Cardiac fibroblast (primary cell): ENCODE measurements at regions not wholly inside any gene's neighbourhood (a gene's known extent, or its start where the extent isn't known, plus 50 kb on each side); places are given as distances from the start of the nearest gene placed in this dataset.
"Not testable (repeated sequence)": the region's sequence is repeated elsewhere in the genome, so short reads cannot be mapped to it uniquely, and the experiment has no call there.

Experiments
- DNase-seq, 2 donors: peaks; one replicate each; pipeline versions ENCODE4 v3.0.0 to v3.0.0-alpha.2; 2010; ENCODE audit warnings: low read depth in 2 of 2
- H3K4me3 ChIP-seq, 2 donors: replicated peaks in 1 of 2; 1 replicate in 1 of 2; 2 replicates in 1 of 2; pipeline ENCODE4 v1.5.1; 2011; ENCODE audit warnings: low read depth in 2 of 2, low read length in 2 of 2, mild to moderate bottlenecking in 2 of 2, moderate library complexity in 1 of 2
- TF ChIP-seq, protein P1 (sequence below): IDR thresholded peaks from one replicate; pipeline ENCODE4 v1.5.1; 2011; ENCODE audit warnings: low read depth, mild to moderate bottlenecking, low read length, inconsistent platforms

DNA sequence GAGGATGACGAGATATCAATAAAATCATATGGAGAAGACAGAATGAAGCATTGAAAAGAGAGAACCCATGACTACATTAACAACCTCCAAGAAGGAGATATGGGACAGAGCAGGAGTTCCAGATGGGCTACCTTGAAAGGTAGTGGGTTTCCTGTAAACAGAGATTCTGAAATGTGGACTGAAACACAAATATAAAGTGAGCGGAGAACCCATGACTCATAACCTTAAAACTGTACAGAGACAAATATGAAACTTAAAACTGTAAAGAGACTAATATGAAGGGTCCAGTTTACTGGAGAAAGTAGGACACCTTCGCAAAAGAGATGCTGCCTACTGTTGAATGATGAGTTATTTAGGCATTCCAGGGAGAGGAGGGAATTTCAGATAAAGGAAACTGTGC is 383.7 kb downstream of the CAAP1 start:
- H3K4me3 ChIP-seq: no peak overlapping the region
- TF ChIP-seq, protein P1, sequence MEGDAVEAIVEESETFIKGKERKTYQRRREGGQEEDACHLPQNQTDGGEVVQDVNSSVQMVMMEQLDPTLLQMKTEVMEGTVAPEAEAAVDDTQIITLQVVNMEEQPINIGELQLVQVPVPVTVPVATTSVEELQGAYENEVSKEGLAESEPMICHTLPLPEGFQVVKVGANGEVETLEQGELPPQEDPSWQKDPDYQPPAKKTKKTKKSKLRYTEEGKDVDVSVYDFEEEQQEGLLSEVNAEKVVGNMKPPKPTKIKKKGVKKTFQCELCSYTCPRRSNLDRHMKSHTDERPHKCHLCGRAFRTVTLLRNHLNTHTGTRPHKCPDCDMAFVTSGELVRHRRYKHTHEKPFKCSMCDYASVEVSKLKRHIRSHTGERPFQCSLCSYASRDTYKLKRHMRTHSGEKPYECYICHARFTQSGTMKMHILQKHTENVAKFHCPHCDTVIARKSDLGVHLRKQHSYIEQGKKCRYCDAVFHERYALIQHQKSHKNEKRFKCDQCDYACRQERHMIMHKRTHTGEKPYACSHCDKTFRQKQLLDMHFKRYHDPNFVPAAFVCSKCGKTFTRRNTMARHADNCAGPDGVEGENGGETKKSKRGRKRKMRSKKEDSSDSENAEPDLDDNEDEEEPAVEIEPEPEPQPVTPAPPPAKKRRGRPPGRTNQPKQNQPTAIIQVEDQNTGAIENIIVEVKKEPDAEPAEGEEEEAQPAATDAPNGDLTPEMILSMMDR: no peak
- no peak for DNase-seq

- TF ChIP-seq, protein P1: no peak
- no peak overlapping the region for H3K4me3 ChIP-seq
- DNase-seq: no peak
These were observed 388.5 kb downstream of the CAAP1 start for GRCh38 chr9:26504057-26504456.

- no peak overlapping the region for H3K4me3 ChIP-seq
- TF ChIP-seq, protein P1: no peak
These were observed 390.3 kb downstream of the CAAP1 start for GRCh38 chr9:26502311-26502710.

DNA sequence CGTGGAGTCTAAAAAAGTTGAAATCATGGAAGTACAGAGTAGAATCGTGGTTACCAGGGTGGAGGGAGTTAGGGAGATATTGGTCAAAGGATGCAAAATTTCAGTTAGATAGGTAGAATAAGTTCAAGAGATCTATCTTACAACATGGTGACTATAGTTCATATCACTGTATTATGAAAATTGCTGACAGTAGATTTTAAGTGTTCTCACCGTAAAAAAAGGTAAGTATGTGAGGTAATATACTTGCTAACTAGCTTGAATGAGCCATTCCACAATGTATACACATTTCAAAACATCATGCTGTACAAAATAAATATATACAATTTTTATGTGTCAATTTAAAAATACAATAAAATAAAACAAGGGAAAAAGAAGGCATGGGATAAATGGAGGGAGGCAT is 392.1 kb downstream of the CAAP1 start:
- no peak overlapping the region for H3K4me3 ChIP-seq
- TF ChIP-seq, protein P1: no peak
- no peak for DNase-seq

More at GRCh38 chr9:26502311-26502710, 390.3 kb downstream of the CAAP1 start:
- no peak for DNase-seq

- H3K4me3 ChIP-seq, DNase-seq: not testable (repeated sequence)
These were observed 399.7 kb downstream of the CAAP1 start for GRCh38 chr9:26492608-26493521.

DNA sequence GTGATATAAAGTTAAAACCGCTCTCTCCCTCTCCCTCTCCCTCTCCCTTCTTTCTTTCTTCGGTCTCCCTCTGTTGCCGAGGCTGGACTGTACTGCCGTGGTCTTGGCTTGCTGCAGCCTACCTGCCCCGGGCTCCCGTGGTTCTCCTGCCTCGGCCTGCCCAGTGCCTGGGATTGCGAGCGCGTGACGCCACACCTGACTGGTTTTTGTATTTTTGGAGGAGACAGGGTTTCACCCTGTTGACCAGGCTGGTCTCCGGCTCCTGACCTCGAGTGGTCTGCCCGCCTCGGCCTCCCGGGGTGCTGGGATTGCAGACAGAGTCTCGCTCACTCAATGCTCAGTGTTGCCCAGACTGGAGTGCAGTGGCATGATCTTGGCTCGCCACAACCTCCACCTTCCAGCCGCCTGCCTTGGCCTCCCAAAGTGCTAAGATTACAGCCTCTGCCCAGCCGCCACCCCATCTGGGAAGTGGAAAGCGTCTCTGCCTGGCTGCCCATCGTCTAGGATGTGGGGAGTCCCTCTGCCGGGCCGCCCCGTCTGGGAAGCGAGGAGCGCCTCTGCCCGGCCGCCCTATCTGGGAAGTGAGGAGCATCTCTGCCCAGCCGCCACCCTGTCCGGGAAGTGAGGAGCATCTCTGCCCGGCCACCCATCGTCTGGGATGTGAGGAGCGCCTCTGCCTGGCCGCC is 400.5 kb downstream of the CAAP1 start:
- H3K4me3 ChIP-seq, DNase-seq: not testable (repeated sequence)

DNA sequence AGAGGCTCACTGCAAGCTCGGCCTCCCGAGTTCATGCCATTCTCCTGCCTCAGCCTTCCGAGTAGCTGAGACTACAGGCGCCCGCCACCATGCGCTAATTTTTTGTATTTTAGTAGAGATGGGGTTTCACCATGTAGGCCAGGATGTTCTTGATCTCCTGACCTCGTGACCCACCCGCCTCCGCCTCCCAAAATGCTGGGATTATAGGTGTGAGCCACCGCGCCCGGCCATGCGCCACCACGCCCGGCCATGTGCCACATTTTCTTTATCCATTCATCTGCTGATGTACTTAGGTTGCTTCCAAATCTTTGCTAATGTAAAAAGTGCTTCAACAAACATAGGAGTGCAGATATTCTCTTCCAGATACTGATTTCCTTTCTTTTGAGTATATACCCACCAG is 408.6 kb downstream of the CAAP1 start:
- TF ChIP-seq, protein P1: no peak
- no peak for DNase-seq
- no peak overlapping the region for H3K4me3 ChIP-seq
